ENCODE measurements at regions not wholly inside any gene's neighbourhood (a gene's known extent, or its start where the extent isn't known, plus 50 kb on each side); places are given as distances from the start of the nearest gene placed in this dataset.

DNA sequence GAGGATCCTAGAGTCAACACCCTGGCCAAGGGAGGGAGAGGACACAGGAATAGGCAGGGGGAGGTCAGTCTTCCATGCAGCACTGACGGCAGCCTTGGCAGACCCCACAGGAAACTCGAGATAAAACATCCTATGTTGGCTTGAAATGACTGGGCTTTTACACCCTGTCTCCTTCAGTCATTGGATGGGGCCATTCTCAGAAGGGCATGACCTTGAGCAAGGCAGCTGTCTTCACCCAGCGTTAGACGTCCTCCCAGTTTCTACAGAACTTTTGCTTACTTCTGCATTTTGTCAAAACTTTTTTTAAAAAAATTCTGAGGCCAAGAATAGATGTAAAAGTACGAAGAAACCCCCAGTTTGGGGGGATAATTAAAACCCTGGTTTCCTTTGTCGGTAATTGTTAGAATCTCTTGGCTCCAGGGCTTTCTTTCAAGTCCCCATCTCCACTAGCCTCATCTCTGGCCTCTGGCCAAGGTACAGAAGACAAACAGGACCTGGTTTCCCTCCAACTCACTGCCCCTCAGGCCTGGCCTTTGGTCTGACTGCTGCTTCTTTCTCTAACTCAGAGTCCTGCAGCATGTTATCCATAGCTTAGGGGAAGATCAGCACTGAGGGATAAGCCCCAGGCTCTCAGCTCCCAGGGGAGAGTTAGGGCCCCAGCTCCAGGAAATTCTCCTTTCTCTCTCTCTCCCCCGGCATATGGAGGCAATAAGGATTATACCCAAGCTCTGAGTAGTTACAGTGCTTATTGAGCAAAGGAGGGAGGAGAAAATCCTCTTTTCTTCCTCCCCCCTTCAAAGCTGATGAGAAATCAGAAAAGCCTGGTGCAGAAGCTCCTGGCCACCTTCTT, 51.6 kb upstream of the KCND3 start:
- no peak for DNase-seq

DNA sequence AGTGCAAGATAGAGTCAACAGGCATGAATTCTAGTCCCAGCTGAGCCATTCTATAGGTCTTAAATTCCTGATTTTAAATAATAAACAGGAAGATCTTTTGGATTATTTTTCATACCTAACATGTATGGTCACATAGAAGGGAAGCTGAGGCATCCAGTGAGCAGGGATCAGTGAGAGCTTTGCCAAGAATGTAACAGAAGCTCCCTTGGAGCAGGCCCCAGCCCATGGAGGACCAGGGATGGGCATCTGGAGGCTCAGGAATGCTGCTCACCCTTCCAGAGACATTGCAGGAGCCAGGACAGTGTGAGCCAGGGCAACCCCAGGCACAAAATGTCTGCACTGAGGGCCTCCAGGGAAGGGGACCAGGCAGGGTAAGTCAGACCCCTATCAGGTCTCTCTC, 54.4 kb upstream of the KCND3 start:
- DNase-seq, result no peak

- DNase-seq, result no peak
Measured at GRCh38 chr1:112044745-112045144, 55.3 kb upstream of the KCND3 start.

- no peak for DNase-seq
Measured at GRCh38 chr1:112046630-112047029, 57.2 kb upstream of the KCND3 start.

DNA sequence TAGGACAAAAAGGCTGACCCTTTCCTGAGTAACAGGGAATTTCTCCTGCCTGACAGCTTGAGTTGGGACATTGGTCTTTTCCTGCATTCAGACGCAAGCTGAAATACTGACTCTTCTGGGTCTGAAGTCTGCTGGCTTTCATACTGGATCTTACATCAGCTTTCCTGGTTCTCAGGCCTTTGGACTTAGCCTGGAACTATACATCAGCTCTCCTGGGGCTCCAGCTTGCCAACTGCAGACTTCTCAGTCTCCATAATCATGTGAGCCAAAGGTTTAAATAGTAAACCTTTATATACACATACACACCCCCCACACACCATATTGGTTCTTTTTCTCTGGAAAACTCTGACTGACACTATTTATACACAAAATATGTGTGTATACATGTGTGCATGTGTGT, 59.0 kb upstream of the KCND3 start:
- DNase-seq, result no peak

DNA sequence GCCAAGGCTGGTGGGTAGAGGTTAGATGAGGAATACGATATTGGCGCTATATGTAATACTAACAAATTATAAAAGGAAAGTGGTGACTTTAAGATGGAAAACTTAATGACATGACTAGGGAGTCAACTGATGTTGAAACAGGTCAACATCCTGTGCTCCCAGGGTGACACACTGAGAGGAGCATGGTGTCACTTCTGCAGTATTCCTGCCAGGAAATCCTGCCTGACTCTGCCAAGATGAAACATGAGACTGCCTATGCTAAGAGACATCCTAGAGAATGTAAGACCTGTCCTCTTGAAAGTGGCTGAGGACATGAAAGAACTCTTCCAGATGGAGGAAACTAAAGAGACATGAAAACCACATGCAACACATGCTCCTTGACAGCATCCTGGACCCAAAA, 65.0 kb upstream of the KCND3 start:
- DNase-seq, result no peak

DNA sequence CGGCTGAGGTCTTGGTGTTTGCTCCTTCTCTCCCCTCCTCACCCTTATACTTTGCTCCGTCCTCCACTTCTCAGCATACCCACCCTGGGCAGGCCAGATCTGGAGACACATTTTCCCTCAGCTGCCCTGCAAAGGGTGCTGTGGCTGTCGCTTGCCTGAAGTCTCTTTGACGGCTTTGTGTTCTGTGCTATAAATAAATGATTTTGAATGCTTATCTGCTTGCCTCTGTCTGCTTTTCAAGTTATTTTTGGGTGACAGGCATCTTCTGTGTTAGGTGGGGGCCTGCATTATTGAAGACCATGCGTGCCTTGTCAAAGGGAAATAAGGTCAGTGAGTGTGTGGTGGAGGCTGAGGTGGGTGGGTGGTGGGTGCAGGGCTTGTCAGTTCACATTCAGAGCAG, 66.9 kb upstream of the KCND3 start:
- no peak for DNase-seq

DNA sequence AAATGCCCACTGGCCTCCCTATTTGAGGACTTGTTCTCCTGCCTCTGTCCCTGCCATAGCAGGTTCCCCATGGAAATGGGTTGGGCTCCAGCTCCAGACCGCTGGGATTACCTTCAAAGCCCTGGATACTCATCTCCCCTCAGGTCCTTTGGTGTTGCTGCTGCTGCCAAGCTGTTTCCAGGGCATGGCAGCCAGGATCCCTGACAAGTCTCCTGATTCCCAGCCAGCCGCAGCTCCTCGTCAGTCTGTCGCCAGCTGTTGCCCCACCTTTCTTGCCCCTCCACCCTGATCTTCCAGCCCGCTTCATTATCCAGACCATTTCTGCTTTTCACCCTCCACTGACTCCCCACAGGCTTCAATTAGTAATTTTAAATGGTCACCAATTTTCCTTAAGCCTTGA, 68.3 kb upstream of the KCND3 start:
- no peak for DNase-seq

- no peak for DNase-seq
Measured at GRCh38 chr1:112058815-112059450, 69.5 kb upstream of the KCND3 start.

- DNase-seq, result no peak
Measured at GRCh38 chr1:112059679-112060078, 70.2 kb upstream of the KCND3 start.

- DNase-seq, result no peak
Measured at GRCh38 chr1:112060261-112060660, 70.8 kb upstream of the KCND3 start.

- no peak for DNase-seq
Measured at GRCh38 chr1:112061056-112061455, 71.6 kb upstream of the KCND3 start.

- no peak for DNase-seq
Measured at GRCh38 chr1:112061901-112062320, 72.4 kb upstream of the KCND3 start.

DNA sequence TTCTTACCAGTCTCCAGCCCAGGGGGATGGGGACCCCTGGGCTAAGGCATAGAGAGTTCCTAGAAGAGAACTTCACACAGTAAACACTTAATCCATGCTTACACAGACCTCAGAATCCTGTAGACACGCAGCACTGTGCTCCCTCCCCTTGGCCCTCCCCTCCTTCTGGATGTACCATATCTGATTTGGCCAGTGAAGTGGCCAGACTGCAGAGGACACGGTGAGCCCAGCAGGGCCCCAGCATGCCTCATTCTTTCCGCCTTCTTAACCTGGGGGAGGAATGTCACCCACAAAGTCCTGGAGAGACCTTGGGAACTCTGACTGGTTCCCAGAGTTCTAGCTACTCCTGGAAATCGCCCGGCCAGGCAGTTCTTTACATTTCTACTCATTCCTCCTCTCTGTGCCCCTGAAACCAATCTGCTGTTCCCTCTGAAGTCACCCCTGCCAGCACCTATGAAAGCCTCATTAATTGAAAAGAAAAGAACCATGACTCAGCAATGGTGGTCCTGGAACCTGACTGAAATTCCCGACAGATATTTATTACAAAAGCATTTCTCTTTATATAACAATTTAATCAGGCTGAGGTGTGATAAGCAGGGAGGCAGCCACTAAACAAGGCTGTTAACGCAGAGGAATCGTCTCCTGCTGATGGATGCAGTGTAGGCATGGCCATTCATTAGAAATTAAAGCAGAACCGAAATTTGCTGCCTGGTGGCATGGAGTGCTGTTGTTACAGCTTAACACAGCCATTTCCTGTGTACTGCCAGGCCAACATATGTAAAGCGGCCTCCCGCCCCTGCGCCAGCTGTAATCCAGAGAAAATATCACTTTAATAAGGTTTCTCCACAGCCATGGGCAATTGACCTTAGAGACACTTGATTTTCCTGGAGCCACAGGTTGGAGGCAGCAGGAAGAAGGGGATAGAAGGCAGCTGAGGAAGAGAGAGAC, 74.6 kb upstream of the KCND3 start:
- DNase-seq, result no peak

DNA sequence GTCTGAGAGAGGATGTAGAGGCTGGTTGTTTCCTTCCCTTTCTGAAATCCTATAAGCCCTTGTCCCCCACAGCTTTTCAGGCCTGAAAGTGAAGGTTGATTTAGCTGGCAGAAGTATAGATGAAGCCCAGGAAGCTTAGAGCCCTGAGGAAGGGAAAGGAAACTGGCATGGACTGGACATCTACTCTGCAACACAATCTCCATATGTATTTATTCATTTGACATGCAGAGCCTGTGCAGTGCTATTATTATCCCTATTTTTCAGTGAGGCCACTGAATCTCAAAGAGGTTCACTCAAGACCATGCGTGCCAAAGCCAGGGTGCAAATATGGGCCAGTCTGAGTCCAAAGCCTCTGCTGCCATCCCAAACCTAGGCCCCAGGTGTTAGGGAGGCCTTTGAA, 78.5 kb upstream of the KCND3 start:
- DNase-seq, result no peak

GRCh38 chr1:112070677-112071076, 81.2 kb upstream of the KCND3 start:
- DNase-seq, result no peak

GRCh38 chr1:112074711-112075110, 85.2 kb upstream of the KCND3 start:
- DNase-seq, result no peak

- DNase-seq, result no peak
Measured at GRCh38 chr1:112075566-112075965, 86.1 kb upstream of the KCND3 start.

- no peak for DNase-seq
Measured at GRCh38 chr1:112079446-112079845, 90.0 kb upstream of the KCND3 start.

DNA sequence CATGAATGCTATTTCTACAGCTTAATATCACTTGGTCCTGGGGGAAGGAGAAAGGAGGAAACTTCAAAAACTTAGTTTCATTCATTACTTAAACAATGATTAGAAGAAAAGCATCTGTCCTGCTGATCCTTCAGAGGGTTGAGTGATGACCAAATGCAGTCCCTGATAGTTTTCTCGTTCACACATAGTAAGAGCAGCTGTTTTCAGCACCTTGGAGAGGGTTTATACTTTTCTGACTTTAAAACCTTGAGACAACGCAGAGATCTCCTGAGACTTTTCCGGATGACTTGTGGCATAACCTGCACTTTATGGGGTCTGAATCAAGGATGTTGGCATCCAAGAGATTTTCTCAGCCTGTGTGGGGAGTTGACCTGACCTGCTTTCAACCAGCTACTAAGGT, 94.0 kb upstream of the KCND3 start:
- no peak for DNase-seq

DNA sequence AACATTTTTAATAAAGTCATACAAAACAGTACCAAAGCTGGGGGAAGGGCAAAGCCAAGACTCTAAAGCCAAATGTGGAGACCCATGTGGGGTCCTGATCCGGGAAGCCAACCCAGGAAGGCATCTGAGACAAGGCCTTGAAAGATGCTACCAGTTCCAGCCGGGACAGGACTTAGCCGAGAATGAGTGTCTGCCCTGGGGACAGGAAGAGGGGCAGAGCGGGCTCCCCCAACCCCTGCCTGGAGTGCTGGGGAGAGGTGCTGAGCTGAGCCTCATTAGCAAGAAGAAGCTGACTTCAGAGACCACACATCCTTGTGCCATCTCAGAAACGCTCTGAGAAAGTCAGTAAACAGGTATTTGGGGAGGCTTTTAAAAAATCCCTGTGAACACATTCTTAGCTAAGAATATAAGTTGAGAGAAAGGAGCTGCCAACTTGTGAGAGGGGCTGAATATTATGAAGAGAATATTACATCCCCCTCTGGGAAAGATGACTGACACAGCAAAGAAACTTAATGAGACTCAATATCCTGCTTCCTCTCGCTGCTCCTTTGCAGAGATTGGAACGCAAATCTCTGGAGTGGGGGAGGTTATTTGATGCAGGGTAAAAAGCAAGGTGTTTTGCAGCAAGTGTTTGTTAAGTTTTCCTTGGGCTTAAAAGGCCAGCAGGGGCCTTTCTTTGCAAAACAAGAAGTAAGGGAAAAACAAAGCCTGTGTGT, 103.3 kb upstream of the KCND3 start:
- no peak for DNase-seq

GRCh38 chr1:112093372-112093694, 103.9 kb upstream of the KCND3 start:
- DNase-seq, result no peak

- DNase-seq, result no peak
Measured at GRCh38 chr1:112099979-112100378, 110.5 kb upstream of the KCND3 start.
